GM21619 (cell line): ENCODE measurements at regions not wholly inside any gene's neighbourhood (a gene's known extent, or its start where the extent isn't known, plus 50 kb on each side); places are given as distances from the start of the nearest gene placed in this dataset.

Experiments
- ATAC-seq: cut with Tn5 transposase; IDR thresholded peaks from one replicate; pipeline ENCODE4 v1.9.1; 2021; ENCODE audit not compliant: unreplicated experiment

- no peak for ATAC-seq
These were observed 333.3 kb downstream of the HAO1 start for GRCh38 chr20:7606941-7607340.

- ATAC-seq: no peak
These were observed 332.0 kb downstream of the HAO1 start for GRCh38 chr20:7608250-7608649.

- no peak for ATAC-seq
These were observed 331.0 kb downstream of the HAO1 start for GRCh38 chr20:7609251-7609650.

GRCh38 chr20:7610681-7611080, 329.6 kb downstream of the HAO1 start:
- ATAC-seq: no peak

- ATAC-seq: no peak
These were observed 322.5 kb downstream of the HAO1 start for GRCh38 chr20:7617797-7618196.

GRCh38 chr20:7622399-7622961, 317.8 kb downstream of the HAO1 start:
- no peak for ATAC-seq

GRCh38 chr20:7624886-7625285, 315.4 kb downstream of the HAO1 start:
- ATAC-seq: no peak

GRCh38 chr20:7627734-7628663, 312.3 kb downstream of the HAO1 start:
- ATAC-seq: no peak

- no peak for ATAC-seq
These were observed 310.4 kb downstream of the HAO1 start for GRCh38 chr20:7629880-7630279.

- no peak for ATAC-seq
These were observed 303.1 kb downstream of the HAO1 start for GRCh38 chr20:7637184-7637583.

GRCh38 chr20:7650086-7650879, 290.0 kb downstream of the HAO1 start:
- ATAC-seq: no peak

GRCh38 chr20:7654231-7654630, 286.0 kb downstream of the HAO1 start:
- no peak for ATAC-seq

GRCh38 chr20:7656687-7657467, 283.4 kb downstream of the HAO1 start:
- ATAC-seq: no peak

- ATAC-seq: no peak
These were observed 282.7 kb downstream of the HAO1 start for GRCh38 chr20:7657569-7657968.

GRCh38 chr20:7660165-7660564, 280.1 kb downstream of the HAO1 start:
- ATAC-seq: no peak

- ATAC-seq: no peak
These were observed 274.9 kb downstream of the HAO1 start for GRCh38 chr20:7665376-7665775.

- no peak for ATAC-seq
These were observed 273.1 kb downstream of the HAO1 start for GRCh38 chr20:7667194-7667593.

- no peak for ATAC-seq
These were observed 267.7 kb downstream of the HAO1 start for GRCh38 chr20:7672571-7672970.

- no peak for ATAC-seq
These were observed 266.4 kb downstream of the HAO1 start for GRCh38 chr20:7673841-7674240.

GRCh38 chr20:7682916-7683315, 257.3 kb downstream of the HAO1 start:
- no peak for ATAC-seq

- no peak for ATAC-seq
These were observed 253.2 kb downstream of the HAO1 start for GRCh38 chr20:7687065-7687464.
